ENCODE measurements at regions not wholly inside any gene's neighbourhood (a gene's known extent, or its start where the extent isn't known, plus 50 kb on each side); places are given as distances from the start of the nearest gene placed in this dataset.
"Not testable (repeated sequence)": the region's sequence is repeated elsewhere in the genome, so short reads cannot be mapped to it uniquely, and the experiment has no call there.

DNA sequence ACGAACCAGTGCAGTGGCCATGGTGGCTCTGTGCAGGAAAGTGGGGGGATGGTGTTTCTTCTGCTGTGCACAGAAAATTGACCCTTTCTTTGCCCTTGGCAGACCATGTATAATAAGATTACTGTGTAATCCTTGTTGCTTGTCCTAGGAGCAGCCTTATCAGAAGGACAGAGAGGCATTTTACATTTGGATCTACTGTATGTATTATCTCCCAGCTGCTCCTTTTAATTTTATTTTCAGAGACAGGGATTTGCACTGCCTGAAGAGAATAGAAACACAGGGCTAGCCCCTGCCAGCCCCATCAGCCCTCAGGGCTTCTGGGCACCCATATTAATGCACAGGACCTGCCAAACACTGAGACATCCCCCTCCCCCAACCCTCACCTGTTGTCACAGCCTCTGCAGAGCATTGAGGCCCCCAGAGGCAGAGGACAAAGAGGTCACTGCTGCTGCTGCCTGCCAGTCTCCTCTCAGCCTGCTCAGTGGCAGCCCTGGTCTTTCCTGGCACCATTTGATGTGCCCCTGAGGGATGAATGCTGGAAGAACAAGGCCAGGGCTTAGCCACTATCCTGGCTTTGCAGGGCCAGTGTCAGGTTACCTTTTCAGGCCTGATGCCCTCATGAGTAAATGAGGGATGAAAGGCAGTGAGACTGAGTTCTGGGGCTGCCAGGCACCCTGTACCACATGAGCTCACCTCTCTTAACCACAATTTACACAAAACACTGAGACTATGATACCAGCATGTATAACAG lies 533.4 kb downstream of the NTRK3 start:
- no peak for DNase-seq

- DNase-seq, result no peak
These were observed 536.3 kb downstream of the NTRK3 start for GRCh38 chr15:87720235-87720634.

DNA sequence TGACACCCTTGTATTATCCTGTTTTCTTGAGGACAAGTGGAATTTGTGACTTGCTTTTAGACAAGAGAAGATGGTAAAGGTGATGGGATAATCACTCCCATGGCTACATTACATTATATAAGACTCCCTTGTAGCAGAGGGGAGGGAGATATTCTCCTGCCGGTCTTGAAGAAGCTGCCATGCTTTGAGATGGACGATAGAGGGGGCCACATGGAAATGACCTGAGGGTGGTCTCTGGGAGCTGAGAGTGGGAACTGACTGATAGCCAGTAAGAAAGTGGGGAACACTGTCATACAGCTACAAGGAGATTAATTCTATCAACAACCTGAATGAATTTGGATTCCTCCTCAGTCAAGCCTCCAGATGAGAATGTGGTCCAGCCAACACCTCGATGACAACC lies 540.1 kb downstream of the NTRK3 start:
- DNase-seq, result no peak

- DNase-seq, result no peak
These were observed 541.3 kb downstream of the NTRK3 start for GRCh38 chr15:87715252-87715651.

GRCh38 chr15:87713475-87713879 lies 543.1 kb downstream of the NTRK3 start:
- no peak for DNase-seq

DNA sequence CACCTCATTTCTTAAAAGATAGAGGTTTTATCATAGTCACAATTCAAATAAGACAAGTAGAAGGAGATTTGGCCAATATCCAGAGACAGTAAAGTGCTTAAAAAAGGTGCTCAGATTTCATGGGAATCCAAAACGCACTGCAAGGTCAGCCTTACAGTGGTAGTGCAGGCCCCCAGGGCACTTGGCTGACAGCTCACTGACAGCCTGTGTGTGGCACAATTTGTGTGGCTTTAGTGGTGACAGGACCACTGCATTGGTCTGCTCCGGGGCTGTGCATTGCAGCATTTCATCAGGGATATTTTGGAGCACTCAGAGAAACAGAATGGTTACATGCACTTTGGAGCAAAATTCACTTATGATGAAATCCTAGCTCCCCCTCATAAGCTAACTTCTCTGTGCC lies 544.3 kb downstream of the NTRK3 start:
- no peak for DNase-seq

DNA sequence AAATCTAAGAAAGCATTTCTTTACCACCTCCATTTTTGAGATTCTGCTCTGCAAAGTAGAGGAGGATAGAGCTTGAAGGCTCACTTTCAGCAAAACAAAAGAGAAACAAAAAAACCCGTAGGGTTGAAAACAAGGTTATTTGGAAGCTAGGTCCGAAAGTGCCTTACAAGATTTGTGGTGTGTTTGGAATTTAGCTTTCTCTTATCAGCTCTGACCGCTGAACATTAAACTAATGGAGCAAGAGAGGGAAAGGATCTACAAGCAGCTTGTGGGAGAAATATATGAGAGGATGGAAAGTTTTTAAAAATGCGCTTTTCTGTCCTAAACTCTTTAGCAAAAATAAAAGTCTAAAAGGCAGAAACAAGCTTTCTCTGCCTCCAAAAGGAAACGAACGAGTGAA lies 545.5 kb downstream of the NTRK3 start:
- DNase-seq, result no peak

GRCh38 chr15:87710406-87710805 lies 546.1 kb downstream of the NTRK3 start:
- no peak for DNase-seq

GRCh38 chr15:87707566-87708130 lies 548.9 kb downstream of the NTRK3 start:
- no peak for DNase-seq

- DNase-seq, result no peak
These were observed 549.5 kb downstream of the NTRK3 start for GRCh38 chr15:87707071-87707470.

DNA sequence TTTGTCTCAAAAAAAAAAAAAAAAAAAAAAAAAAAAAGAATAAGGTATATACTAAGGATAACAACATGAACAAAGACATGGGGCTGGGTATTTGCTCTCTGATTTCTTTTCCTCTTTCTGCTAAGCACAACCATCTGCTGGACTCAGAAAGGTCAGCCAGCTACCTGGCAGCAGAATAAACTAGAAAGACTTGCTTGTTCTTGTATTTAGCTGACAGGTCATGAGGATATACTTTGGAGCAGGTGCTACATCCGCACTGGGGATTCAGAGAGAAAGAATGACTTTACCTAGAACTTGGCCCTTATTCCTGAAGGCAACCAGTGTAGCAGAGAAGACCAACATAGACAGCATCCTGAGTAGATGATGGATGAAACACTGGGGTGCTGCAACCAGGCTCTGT lies 550.5 kb downstream of the NTRK3 start:
- DNase-seq, result no peak

GRCh38 chr15:87704276-87704675 lies 552.3 kb downstream of the NTRK3 start:
- no peak for DNase-seq

- no peak for DNase-seq
These were observed 553.0 kb downstream of the NTRK3 start for GRCh38 chr15:87703327-87704111.

- no peak for DNase-seq
These were observed 554.3 kb downstream of the NTRK3 start for GRCh38 chr15:87702270-87702669.

GRCh38 chr15:87698467-87698866 lies 558.1 kb downstream of the NTRK3 start:
- DNase-seq, result not testable (repeated sequence)

- no peak for DNase-seq
These were observed 566.8 kb downstream of the NTRK3 start for GRCh38 chr15:87689716-87690115.

GRCh38 chr15:87687523-87687870 lies 569.0 kb downstream of the NTRK3 start:
- DNase-seq, result no peak

DNA sequence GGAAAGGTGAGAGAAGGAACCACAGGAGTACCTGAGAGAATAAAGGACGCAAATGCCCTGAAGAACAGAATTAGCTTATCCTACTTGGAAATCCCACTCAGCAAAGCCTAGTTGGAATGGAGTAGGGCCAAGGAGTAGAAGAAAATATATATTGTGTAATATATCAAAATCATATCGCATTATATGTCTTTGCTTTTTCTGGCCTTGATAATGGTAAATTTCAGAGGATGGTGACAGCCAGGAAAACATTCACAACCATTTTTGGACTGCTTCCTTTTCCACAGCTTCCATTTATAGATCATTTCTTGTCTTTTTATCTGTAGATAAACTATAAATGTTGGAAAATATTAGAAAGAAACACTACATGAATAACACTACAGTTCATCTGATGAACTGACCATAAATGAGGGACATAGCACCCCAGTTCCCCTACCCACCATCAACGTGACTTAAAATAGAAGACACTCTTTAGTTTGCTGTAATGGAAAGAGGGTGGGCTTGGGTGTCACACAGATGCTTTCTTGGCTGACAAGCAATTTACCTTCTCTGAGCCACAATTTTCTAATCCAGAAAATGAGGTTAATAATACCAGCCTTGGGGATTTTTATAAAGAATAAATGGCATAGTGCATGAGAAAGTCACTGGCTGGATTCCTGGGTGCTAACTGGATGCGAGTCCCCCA lies 569.6 kb downstream of the NTRK3 start:
- DNase-seq, result no peak

GRCh38 chr15:87686339-87686738 lies 570.2 kb downstream of the NTRK3 start:
- no peak for DNase-seq

DNA sequence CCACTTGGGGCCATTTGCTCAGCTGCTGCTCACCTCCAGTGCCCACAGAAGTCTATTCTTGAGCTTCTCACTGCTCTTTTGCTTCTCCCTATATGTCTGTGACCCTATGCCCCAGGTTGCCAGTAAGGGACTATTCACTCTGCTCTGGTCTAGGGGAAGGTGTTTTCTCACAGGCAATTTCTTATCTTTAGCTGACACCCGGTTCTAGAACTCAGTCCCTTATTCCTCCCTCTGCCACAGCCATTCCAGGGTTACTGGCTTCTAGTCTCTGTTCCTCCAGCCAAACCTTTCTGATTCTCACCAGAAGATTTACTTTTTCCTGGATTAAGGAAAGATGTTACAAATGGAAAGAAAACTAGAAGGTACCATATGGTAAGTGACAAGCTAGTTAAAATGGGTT lies 574.0 kb downstream of the NTRK3 start:
- DNase-seq, result no peak

DNA sequence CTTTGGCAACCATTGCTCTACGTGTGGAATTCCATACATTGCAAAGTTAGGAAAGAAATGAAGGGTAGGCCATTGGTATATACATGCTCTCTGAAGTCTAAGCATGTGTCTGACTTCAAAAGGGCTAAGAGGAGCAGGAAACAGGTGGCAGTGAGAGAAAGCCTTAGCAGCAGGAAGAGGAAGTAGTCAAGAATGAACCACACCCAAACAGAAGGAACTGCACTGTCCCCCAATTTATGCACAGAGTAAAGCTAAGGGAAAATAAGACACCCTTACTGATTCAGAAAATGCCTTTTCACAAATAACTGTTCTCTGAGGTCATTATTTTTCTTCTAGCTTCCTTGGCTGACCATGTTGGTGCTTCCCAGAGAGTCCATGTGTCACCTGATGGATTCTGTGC lies 575.4 kb downstream of the NTRK3 start:
- DNase-seq, result no peak

DNA sequence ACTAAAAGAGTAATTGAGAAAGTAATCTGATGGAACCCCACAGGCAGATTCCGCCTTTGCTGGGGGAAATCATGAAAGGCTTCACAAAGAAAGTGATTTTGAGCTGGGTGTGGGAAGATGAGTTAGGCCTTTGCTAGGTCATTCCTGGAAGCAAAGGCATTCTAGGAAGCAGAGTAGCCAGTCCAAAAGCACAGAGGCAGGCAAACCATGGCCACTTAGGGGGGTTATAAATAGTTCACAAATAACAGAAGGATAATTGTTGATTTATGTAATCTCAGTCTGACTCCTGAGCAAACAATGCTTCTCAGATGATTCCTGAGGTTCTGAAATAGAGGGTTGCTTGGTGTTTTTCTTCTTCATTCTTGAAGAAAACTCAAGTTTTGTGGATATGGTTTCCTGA lies 576.3 kb downstream of the NTRK3 start:
- DNase-seq, result no peak

DNA sequence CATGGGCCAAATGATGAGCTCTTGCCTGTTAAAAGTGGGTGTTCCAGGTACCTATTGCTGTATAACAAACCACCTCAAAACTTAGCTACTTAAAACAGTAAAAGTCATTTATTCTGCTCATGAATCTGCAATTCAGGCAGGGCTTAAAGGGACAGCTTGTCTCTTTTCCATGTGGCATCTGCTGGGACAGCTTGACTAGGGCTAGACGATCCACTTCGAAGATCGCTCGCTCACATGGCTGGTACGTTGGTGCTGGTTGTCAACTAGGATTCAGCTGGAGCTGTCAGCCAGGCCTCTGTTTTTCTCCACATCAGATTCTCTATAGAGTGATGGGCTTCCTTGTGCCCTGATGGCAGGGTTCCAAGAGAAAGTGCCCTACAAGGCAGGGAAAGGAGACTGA lies 581.3 kb downstream of the NTRK3 start:
- no peak for DNase-seq
